Femur (tissue), 1 donor: ENCODE measurements at regions not wholly inside any gene's neighbourhood (a gene's known extent, or its start where the extent isn't known, plus 50 kb on each side); places are given as distances from the start of the nearest gene placed in this dataset.
A peak's percentile ranks its signal among the peaks of the same experiment; 100 is the strongest.
"Not testable (repeated sequence)": the region's sequence is repeated elsewhere in the genome, so short reads cannot be mapped to it uniquely, and the experiment has no call there.

Experiments
- DNase-seq: peaks from one replicate; pipeline ENCODE4 v3.0.0-alpha.2; 2017

DNA sequence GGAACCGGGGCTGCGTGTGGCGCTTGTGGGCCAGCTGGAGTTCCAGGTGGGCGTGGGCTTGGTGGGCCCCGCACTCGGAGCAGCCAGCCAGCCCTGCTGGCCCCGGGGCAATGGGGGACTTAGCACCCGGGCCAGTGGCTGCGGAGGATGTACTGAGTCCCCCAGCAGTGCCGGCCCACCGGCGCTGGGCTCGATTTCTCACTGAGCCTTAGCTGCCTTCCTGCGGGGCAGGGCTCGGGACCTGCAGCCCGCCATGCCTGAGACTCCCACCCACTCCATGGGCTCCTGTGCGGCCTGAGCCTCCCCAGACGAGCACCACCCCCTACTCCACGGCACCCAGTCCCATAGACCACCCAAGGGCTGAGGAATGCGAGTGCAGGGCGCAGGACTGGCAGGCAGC is 963.6 kb upstream of the PCDH20 start:
- not testable (repeated sequence) for DNase-seq

DNA sequence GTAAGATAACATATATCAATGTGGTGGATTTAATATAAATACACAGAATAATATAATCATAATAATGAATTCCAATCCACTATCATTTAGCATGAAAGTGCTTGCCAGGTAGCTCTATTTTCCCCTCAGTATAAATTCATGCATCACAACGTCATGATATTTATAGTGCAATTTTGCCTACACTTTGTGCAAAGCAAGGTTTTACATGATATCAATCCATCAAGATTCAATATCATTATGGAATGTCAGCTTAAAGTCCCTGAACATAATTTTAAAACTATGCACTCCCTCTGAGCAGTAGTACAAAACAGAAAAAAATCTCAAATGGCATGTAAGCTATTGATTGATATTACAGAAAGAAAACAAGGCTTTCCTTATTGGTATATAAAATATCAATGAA is 962.2 kb upstream of the PCDH20 start:
- no peak for DNase-seq

DNA sequence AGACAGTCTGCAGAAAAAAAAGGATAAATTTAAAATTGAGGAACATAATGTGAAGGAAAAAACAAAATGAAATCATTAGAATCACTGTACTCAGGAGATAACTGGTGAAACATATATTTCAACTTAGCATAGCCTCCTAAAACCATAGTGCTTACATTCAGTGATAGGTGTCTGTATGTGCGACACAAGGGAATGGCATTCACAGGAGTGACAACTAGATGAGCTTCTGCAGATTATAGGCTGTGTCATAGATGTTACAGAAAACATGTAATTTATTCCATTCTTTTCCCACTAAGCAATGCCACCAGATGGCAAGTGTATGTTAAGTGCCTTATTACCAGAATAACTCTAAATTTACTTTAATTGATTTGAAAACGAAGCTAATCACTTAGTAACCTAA is 960.0 kb upstream of the PCDH20 start:
- DNase-seq, result no peak

DNA sequence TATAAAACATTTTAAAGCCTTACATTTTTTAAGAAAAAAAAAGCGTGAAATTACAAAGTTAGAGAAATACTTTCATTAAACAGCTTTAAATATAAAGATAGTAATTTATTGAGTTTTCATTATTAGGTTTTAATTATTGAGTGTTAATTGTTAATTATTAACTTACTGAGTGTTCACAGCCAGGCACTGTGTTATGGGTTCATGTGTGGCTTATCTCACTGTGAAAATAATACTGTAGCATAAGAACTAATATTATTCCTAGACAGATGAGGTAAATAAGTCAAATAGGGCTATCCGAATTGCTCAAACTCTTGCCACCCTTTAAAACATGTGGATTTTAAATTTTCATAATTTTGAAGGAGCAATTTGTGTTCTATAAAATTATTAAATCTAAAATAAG is 956.1 kb upstream of the PCDH20 start:
- no peak for DNase-seq

DNA sequence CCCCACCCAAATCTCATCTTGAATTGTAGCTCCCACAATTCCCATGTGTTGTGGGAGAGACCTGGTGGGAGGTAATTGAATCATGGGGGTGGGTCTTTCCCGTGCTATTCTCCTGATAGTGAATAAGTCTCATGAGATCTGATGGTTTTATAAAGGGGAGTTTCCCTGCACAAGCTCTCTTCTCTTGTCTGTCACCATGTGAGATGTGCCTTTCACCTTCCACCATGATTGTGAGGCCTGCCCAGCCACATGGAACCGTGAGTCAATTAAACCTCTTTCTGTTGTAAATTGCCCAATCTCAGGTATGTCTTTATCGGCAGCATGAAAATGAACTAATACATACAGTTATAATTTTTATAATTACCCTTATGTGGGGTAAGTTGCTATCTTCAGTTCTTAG is 952.3 kb upstream of the PCDH20 start:
- not testable (repeated sequence) for DNase-seq

DNA sequence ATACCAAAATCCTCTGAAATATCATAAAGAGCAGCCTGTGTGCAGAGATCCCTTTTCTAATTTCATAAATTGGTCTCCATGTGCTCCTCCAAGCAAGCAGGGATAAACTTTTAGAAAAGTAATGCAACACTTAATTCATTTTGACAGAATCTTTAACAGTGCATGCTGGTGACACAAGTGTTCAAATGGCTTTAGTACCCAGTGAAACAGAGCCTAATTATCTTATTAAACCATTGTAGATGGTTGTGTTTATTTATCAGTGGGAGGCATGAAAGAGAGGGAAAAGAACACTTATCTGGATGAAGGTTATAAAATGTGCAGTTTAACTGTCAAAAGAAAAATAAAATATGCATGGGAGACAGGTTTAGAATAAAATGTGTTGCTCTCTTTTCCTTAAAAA is 945.0 kb upstream of the PCDH20 start:
- DNase-seq, result no peak

DNA sequence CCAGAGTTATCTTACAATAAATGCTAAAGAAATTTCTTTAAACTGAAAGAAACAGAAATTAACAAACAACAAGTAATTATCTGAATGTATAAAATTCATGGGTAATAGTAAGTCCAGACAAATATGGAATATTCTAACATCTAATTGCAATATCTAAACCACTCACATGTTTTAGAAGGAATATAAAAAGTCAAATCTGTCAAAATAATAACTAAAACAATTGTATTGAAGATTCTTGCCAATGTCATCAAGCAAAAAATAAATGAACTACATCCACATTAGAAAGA is 942.9 kb upstream of the PCDH20 start:
- DNase-seq, result no peak

DNA sequence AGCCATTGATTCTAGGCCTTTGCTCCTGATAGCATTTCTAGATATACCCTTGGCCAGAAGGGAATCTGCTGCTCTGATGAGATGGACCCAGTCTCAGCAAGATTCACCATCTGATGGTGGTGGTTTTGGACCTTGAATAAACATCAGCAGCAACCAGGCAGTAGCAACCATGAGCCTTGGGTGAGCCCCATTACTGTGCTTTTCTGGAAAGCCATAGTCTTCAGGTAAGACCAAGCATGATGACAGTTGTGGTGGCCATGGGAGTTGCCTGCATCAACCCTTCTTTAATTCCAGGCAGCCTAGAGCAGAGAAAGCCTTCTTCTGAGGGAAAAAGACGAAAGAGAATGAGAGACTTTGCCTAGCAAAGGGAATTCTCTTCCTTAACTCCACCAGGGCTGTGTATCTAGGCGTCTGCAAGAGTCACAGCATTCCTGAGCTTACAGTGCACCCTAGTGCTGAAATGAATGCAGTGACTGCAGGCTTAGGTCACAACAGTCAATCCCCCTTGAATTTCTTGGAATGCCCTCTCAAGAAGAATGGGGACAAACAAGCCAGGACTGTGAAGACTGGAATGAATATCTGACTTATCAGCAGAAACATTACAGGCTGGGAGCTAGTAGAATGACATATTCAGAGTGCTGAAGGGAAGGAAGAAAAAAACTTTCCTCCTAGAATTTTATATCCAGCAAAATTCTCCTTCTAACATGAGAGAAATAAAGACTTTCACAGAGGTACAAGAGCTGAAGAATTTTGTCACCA is 942.4 kb upstream of the PCDH20 start:
- peak; percentile 35 for DNase-seq

DNA sequence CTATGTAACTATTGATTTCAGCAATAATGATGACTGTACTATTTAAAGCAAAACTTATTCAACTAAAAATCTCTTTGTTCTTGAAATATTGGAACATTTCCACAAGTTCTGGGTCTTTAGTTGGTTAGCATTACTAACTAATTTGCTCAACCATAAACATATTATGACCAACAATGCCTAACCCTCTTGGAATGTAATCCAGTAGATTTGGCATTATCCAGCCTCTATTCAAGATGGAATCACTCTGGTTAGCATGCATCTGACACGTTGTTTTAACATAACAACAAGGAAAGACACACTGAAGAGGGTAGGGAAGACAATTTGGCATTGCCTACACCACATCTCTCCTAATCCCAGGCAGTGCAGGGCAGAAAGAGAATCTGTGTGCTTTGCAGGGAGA is 941.3 kb upstream of the PCDH20 start:
- no peak for DNase-seq

DNA sequence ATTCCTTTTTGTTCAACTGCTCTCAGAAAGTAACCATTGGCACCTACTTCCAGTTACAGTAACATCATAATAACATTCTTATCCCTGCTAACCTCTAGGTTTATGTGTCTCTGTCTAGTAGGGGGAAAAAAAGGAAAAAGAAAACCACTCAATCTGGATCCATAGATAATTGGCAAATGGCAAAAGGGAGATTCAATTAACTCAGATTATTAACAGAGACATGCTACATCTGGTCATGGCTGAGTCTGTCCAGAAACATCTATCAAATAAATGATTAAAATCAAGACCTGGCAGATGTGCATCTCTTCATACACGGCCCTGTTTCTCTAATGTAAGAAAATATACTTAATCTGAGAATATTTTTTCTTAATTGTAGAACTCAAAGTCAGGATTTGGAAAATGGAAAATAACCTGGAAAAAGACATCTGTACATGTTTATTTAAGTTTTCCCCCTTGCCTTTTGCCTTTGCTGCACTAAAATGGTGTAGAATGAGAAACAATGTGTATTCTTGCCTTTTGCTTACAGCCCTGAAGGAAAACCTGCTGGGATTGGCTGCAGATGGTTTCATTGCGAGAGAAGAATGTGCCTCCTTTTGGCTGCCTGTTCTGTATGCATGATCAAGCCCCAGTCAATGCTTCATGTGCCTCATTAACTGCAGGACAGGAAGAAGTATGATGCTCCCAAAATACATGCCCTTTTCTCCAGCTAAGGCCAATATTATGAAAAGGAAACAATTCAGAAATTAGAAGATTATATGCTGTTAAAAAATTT is 921.6 kb upstream of the PCDH20 start:
- no peak for DNase-seq

DNA sequence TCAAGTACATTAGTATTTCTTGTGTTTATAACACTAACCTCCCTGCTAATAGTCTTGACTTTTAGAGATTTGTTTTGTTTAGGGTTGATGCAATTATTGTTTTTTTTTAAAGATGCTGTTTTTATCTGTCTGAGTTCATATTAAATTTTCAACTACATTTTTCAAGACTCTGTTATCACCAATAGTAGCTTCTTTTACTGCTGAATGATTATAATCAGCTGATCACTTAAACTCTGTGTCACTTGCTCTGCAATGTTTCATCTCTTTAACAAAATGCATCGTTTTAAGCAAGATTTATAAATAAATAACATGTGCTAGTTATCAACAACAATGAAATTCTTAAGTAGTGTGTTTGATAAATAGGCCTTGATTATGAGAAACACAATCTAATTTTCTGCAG is 920.9 kb upstream of the PCDH20 start:
- no peak for DNase-seq

DNA sequence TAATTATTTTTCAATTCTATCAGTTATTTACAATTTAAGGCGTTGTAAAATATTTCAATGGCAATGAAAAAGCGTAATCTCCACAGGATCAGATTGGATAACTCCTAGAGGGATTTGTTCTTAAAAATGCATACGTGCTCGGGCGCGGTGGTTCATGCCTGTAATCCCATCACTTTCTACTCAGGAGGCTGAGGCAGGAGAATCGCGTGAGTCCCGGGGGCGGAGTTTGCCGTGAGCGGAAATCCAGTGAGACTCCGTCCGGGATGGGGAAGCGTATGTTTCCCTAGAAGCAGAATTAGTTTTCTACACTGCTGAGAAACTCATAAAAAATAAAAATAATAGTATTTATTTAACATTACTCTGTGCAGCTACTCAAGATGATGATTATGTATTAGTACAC is 917.8 kb upstream of the PCDH20 start:
- no peak for DNase-seq

DNA sequence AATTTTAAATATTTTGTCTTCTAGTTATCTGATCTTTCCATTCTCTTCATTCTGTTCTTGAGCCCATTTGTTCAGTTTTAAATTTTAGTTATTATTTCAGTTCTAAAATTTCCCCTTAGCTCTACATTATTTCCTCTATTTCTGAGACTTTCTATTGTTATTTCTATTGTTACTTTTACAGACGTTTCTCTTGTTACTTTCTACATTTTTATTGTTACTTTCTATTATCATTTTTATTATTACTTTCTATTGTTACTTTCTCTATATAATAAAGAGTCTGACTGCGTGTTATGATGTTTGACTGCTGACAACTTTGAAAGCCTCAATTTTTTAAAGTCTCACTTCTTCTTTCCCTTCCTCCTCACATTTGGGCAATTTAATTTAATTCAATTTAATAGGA is 915.7 kb upstream of the PCDH20 start:
- no peak for DNase-seq

DNA sequence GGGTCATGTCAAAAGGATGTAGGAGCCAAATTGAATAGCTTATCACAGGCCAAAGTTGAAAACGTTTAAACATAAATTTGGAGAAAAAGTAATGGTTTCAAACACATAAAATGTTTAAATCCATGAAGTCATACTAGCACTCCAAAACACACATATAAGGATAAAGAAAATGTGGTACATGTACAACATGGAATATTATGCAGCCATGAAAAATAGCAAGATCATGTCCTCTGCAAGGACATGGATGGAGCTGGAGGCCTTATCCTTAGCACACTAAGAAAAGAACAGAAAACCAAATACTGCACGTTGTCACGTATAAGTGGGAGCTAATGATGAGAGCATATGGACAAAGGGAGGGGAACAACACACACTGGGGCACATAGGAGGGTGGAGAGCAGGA is 911.7 kb upstream of the PCDH20 start:
- DNase-seq, result no peak

DNA sequence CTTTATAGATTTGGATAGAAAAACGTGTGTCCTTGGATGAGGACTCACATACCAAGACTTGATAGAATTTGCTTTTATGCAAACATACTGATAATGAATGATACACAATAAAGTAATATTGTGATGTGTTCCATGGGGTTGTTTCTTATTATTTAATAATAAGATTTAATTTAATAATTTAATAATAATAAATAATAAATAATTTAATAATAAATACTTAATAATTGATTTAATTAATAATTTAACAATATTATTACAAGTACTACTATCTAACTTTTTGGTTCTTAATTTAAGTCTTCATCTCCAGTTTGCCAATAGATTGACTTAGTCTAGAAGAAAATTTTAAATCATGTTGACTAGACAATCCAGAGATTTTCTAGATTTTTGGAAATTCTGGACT is 909.2 kb upstream of the PCDH20 start:
- DNase-seq, result no peak

DNA sequence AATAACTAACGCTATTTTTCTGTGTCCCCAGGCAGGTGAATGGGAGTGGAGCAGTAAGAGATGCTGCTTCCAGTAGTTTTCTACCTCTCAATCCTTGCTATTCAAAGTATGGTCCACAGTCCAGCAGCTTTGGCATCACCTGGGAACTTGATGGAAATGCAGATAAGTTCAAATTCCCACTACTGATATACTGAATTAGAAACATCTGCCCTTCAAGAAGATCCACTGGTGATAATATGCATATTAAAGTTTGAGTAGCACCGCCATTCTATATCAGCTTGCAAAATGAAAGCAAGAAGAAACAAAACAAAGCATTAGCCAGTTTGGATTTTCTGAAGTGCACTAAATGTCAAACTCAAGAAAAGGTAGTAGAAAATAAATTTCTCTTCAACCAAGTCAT is 906.2 kb upstream of the PCDH20 start:
- DNase-seq, result no peak

DNA sequence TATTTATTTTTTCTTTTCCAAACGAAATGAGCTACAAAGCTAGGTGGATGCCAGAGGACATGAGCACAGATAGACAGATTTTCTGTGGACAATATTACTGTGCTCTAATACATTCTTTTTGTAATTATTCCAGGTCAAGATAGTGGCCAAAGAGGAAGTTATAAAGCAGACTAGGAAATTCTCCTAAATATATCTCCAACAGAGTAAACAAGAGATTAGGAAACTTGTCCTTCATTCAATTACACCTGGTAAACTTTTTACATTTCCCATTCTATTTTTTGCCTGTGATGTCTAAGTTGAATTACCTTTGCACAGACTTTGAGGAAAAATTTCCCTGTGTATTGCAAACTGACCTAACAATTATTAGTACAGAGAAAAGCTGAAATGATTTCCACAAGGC is 905.5 kb upstream of the PCDH20 start:
- DNase-seq, result no peak

DNA sequence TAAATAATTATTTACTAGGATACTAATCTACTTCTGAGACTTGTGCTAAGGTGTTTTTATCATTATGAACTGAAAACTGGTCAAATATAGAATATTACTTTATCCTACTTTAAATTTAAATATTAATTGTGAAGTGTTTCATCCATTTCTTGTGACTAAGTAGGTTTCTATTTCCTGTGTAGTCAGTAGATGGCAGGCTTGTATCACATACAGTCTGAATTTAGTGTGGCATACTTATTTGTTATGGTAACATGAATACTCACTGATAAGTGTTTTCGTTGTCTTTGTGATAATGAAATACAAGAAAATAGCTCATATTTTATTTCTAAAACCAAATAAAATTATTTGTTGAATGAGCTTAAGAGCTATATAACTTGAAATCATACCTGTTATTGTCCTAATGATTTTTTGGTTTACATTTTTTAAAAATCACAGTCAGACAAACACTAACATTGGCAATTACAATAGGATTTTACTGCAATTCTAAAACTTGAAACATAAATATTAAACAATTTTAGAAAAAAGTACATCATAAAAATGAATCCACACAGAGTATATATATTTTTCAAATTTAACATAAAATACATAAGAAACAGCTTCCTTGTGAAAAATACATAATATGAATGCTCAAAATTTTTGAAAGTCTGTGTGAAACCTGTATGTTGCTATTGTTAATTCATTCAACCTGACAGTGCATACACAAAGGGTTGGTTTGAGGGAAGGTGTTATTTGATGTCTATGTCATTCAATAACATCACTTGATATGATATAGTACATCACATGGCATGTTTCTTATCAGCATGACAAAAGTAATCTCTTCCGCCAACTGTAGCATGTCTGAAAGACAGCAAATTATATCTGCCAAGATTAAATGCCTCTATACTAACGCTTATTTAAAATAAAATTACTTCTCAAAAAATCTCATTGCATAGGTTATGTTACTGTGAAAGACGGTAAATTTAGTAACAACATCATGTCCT is 904.8 kb upstream of the PCDH20 start:
- DNase-seq, result no peak

DNA sequence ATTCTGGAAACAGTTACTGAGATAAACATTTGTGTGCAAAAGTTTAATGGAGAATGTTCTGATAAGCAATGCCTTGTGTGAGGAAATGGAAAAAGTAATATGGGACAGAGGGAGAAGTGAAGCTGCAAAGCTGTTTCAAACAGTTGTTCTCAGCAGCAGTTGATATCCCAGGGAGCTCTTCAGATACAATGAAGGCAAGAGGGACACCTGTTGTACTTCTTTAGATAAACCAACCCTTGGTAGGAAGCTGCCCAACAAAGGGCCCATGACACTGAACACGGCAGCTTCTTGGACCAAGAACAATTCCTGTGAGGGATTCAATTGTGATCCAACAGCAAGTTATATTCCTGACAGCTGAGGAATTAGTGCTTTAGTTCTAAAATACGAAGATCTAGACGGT is 894.3 kb upstream of the PCDH20 start:
- no peak for DNase-seq

DNA sequence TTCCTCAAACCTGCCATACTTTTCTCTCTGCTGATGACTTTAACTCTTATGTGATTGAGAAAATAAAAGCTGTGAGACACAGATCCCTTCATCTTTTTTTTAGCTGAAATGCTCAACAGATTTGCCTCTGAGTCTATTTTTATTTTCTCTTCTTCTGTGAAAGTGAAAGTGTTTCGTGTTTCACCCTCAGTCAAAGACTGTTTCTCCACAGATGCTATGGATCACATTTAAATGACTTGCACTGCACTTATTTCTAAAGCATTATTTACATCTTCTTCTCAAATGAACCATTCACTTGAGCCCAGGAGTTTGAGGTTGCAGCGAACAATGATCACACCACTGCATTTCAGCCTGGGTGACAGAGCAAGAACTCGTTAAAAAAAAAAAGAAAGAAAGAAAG is 890.1 kb upstream of the PCDH20 start:
- no peak for DNase-seq

DNA sequence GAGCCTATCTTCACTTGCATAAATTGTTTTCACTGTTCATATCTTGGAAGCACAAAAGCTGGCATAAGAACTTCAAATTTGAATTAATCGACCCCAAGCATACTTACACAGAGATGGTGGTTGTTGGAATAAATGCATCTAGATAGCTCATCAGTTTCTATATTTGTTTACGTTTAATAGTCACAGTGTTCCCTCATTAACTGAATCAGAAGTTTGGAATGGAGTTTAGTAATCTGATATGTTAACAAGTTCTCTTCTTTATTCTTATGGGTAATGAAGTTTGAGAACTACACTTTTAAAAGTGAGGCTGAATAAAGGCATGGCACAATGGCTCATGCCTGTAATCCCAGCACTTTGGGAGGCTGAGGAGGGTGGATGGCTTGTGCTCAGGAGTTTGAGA is 886.7 kb upstream of the PCDH20 start:
- no peak for DNase-seq

DNA sequence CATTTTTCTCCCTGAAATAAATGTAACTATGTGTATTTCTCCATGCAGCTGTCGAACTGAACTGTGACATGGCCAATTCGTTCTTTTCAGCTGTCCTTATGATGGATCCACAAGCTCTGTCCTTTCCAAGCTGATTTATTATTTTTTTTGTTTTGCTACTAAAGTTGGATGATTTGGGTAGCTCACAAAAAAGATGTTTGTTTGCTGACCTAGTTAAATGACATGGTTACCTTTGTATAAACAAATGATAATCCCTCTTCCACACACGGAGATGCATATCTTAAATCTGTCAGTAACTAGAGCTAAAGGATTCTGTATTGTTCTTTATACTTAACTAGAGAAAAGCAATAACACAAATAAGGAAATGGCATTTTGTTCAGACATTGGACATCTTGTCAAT is 884.3 kb upstream of the PCDH20 start:
- no peak for DNase-seq

DNA sequence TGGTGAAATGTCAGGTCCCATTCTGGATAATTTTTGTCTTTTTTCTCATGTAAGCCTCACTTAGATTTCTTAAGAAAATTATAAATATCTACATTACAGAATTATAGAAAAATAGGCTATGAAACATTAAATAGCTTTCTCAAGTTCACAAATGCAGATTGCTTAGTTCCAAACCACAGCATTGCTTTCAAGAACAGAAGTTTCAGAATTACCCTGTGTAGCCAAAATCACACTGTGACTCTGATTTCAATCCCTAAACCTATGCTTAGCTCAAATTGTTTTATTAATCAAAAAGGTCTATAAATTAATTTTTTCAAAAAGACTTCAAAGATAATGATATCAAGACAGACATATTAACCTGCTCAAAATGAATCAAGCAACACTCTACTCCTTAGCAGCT is 881.2 kb upstream of the PCDH20 start:
- DNase-seq, result no peak

DNA sequence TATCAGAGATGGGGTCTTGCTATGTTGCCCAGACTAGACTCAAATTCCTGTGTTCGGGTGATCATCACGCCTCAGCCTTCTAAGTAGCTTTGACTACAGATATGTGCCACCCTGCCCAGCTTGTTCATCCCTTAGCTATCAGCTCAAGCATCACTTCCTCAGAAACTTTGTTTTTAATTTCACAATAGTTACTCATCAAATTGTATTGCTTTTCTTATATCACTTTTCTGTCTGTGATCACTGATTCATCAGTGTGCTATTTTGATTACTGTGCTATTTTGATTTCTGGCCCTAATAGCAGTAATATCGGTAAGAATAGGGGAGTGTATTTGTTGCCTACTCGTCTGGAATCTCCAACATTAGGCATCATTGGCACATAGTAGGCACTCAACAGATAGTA is 878.6 kb upstream of the PCDH20 start:
- no peak for DNase-seq
